Hematopoietic multipotent progenitor cell treated with erythropoietin and hydrocortisone succinate and interleukin-3 and kit ligand, for 6 days (in vitro differentiated cells): ENCODE measurements at regions not wholly inside any gene's neighbourhood (a gene's known extent, or its start where the extent isn't known, plus 50 kb on each side); places are given as distances from the start of the nearest gene placed in this dataset.
"Not testable (repeated sequence)": the region's sequence is repeated elsewhere in the genome, so short reads cannot be mapped to it uniquely, and the experiment has no call there.

Experiments
- DNase-seq: peaks from one replicate; pipeline ENCODE4 v3.0.0-alpha.2; 2015

DNA sequence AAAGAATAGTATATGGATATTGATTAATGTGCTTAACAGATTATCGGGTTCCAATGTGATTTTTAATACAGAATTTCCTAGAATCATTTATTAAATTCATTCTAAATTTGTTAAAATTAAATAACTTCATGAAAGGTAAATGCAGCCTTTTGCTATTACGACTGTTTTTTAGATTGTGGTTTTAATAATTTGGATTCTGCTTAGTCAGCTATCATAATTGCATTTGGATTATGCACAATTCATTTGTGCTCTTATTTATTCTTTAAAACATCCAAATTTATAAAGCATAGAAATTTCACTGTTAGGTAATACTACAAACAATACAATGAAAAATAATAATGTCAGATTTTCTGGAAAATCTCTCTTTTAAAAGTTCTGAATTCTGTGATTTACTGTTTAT, 1598.5 kb downstream of the EFNA5 start:
- DNase-seq: no peak

GRCh38 chr5:106047341-106047740, 1623.4 kb downstream of the EFNA5 start:
- no peak for DNase-seq

- DNase-seq: not testable (repeated sequence)
These were observed 1638.7 kb downstream of the EFNA5 start for GRCh38 chr5:106032069-106032468.

DNA sequence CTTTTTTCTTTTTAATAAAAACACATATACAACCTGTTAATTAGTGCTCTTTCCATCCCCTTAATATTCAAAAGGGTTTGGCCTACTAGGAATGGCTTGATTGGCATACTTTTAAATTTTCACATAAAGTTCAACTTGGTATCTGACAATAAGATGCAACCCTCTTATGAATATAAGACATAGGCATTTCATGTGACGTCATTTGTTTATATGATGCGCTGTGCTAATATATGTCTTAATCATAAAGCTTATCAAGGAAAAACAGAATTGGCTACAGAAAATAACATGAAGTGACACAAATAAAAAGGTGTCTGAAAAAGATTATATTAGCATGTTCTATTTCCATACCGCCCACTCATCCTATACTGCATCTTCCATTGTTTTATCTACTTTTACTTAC, 1642.4 kb downstream of the EFNA5 start:
- DNase-seq: no peak

GRCh38 chr5:106020894-106021293, 1649.8 kb downstream of the EFNA5 start:
- no peak for DNase-seq

GRCh38 chr5:106019261-106019660, 1651.5 kb downstream of the EFNA5 start:
- DNase-seq: no peak

DNA sequence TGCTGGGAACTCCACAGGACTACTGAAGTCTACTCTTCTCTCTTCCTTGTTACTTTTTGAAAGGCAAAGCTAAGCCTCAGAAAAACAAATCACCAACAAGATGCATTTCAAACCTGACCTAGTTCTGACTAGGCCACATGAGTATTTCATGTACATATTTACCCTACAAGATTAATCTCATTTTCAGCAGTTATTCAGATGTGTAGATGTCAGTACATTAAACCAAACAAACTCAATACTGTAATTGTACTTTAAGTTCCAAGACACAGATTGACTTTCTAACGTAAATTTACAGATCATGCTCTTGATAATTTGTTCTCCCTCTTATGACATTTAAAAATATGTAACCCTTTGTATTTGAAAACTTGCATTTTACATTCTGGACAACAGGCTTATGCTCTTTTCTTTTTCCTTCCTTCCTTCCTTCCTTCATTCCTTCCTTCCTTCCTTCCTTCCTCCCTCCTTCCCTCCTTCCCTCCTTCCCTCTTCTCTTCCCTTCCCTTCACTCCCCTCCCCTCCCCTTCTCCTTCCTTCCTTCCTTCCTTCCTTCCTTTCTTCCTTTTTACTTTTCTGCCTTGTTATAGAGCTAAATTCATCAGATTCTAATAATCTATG, 1653.4 kb downstream of the EFNA5 start:
- no peak for DNase-seq

DNA sequence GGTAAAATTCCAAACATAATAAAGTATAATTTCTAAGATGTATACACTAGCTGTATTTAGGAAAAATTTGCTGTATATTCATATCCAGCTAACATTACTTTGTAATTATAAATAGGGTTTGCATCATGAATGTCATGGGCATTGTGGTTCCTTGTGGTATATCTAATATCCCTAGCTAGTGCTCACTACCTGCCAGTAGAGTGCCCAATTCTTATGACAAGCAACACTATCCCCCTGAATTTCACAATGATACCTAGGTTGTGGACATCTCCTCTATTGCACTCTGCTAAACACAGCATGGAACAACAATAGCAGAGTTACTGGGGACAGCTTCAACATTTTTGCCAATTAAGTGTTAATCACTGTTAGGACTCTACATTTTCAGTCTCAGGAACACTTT, 1656.5 kb downstream of the EFNA5 start:
- DNase-seq: no peak

GRCh38 chr5:106006242-106006641, 1664.5 kb downstream of the EFNA5 start:
- DNase-seq: no peak

DNA sequence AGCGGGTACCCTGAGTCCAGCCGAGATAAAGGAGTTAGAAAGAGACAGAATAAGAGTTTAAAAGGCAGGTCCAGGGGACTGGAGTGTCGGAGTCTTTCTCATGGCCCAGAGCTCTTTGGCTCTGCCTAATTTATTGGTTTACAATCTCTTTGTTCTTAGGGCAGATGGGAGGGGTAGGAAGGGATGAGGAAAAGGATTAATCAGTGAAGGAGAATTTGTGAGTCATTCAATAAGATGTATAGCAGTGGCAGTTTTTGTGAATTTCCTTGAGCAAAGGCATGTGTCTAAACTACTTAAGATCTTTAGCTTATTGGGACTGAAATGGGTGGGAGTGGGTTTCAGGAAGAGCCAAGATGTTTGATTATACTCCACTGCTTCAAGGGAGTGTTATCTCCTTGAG, 1671.7 kb downstream of the EFNA5 start:
- DNase-seq: not testable (repeated sequence)

- DNase-seq: no peak
These were observed 1677.7 kb downstream of the EFNA5 start for GRCh38 chr5:105993027-105993426.

DNA sequence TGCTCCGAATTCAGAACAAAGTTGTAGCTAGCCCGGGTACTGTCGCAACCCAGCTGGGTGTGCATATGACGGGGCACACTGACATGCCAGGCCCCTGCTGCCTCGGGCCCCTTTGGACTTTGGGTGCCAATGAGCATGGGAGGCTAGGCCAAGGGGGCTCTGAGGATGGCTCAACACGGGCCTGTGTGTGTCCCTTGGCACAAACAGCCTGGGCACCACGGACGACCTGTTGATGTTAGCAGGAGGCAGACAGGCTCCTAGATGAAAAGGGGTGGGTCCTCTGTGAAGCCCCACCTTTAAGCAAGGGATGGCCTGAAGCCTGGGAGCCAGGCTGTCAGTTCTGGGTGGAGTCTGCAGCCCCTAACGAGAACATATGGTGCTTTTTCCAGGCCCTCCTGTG, 1688.2 kb downstream of the EFNA5 start:
- no peak for DNase-seq

DNA sequence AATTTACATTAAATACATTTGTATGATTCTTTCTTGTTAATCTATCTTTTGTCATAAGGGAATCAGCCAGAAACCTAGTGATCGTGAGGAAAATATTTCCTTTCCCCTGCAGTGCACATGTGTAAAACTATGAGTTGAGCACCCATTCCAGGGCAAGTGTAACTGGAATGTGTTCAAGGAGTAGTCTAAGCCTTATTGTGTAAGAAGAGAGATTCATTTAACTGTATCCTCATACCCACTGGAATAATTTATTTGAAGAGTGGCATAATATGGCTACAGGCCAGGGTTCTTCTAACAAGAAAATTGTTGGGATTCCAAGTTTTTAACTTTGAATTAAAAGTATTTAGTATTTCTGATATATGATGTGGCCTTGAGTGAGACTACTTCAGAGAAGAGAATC, 1692.7 kb downstream of the EFNA5 start:
- DNase-seq: no peak

GRCh38 chr5:105977163-105977562, 1693.6 kb downstream of the EFNA5 start:
- no peak for DNase-seq

DNA sequence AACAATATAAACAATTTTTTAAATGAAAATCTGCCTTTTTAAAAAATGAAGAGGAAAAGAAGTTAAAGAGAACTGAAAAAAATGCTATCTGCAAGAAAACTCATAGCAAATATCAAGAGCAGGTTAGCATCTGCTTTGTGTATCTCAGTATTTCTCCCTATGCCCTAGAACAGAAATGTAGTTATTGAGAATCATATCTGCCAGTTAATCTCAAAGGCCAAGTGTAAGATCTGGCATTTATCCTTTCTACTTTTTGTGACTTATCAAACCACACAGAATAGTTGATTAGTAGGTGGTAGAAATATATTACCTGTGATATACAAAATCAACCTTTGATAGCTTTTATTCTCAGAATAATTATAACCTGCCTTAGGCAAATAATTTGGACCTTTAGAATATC, 1699.8 kb downstream of the EFNA5 start:
- DNase-seq: no peak

GRCh38 chr5:105968981-105969380, 1701.8 kb downstream of the EFNA5 start:
- no peak for DNase-seq

GRCh38 chr5:105963696-105964255, 1707.0 kb downstream of the EFNA5 start:
- DNase-seq: no peak

GRCh38 chr5:105961572-105961971, 1709.2 kb downstream of the EFNA5 start:
- no peak for DNase-seq

GRCh38 chr5:105956456-105957196, 1714.1 kb downstream of the EFNA5 start:
- DNase-seq: no peak

DNA sequence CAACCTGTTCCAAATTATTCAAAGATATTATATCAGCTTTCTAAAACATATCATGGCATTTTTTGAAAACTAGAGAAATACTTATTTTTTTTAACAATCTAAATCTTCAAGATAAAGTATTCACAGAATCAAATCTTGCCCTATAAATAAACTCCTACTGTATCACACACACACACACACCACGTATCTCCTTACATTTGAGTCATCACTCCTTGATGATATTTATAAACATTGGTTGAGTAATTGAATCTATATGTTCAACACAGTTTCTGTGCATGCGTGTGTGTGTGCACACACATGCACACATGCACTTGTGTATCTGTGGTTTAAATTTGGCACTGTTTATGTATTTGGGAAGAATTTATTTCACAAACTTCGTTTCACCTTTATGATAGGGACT, 1716.4 kb downstream of the EFNA5 start:
- DNase-seq: no peak

GRCh38 chr5:105953616-105954015, 1717.1 kb downstream of the EFNA5 start:
- no peak for DNase-seq

GRCh38 chr5:105952875-105953274, 1717.9 kb downstream of the EFNA5 start:
- DNase-seq: no peak

DNA sequence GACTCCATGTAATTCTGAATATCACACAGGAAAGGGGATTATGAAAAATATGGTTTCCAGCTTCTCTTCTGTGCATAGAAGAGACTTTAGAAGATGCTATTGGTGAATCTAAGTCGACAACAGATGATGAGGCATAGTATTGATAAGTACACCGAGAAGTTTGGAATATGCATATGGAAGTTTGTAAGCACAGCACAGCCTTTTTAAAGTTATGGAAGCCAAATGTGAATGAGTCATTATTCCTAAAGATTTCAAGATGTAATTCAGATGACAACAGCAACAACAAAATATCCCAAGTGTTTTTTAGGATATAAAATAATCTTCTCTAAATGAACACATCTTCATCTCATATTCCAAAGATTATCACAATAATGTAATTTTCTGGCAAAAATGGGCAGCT, 1723.3 kb downstream of the EFNA5 start:
- no peak for DNase-seq

DNA sequence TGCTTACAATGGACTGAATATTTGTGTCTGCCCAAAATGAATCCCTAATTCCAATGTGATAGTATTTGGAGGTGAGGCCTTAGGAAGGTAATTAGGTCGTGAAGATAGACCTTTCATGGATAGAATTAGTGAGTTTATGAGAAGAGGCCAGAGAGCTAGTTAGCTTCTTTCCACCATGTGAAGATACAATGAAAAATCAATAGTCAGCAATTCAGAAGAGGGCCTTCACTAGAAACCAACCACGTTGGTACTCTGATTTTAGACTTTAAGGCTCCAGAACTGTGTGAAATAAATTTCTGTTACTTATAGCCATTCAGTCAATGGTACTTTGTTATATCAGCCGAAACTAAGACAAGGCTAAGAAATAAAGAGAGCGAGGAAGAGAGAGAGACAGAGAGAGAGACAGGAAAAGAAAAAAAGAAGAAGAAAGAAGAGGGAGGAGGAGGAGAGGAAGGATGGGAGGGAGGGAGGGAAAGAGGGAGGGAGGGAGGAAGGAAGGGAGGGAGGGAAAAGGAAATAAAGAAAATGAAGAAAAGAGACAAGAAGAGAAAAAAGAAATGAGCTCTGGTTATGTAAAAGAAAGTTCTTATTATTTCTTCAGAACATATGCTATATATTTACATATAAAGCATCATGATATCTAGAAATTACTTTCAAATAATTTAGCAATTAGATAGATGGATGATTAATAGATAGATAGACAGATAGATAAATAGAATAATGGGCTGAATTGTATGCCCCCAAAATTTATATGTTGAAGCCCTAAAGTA, 1725.3 kb downstream of the EFNA5 start:
- DNase-seq: no peak
